H1 (cell line): ENCODE measurements at regions not wholly inside any gene's neighbourhood (a gene's known extent, or its start where the extent isn't known, plus 50 kb on each side); places are given as distances from the start of the nearest gene placed in this dataset.

Source experiments
- BACH1 ChIP-seq: IDR thresholded peaks from 2 replicates; pipeline ENCODE4 v1.6.1; 2012; ENCODE audit warnings: low read length, improper control_type of control experiment
- HDAC2 ChIP-seq, 2 experiments: fragments of 300-600 bp in 1 of 2; sonication (generic) in 1 of 2; IDR thresholded peaks; 2 replicates each; pipeline ENCODE4 v1.6.1; 2011 to 2012; ENCODE audit warnings: low read depth in 2 of 2, low read length in 2 of 2, mild to moderate bottlenecking in 2 of 2, moderate library complexity in 2 of 2, borderline replicate concordance in 1 of 2, inconsistent platforms in 1 of 2
- JUND ChIP-seq: IDR thresholded peaks from 2 replicates; pipeline ENCODE4 v1.6.1; 2011; ENCODE audit warnings: mild to moderate bottlenecking, improper control_type of control experiment, low read length
- POU5F1 ChIP-seq: IDR thresholded peaks from 2 replicates; pipeline ENCODE4 v1.6.1; 2011; ENCODE audit warnings: low read depth, mild to moderate bottlenecking, low read length, moderate library complexity
- RFX5 ChIP-seq: IDR thresholded peaks from 2 replicates; pipeline ENCODE4 v1.6.1; 2011; ENCODE audit warnings: low read depth, low read length, improper control_type of control experiment, borderline replicate concordance
- SIX5 ChIP-seq: IDR thresholded peaks from 2 replicates; pipeline ENCODE4 v1.6.1; 2011; ENCODE audit warnings: mild to moderate bottlenecking, low read depth, low read length
- SP4 ChIP-seq: IDR thresholded peaks from 2 replicates; pipeline ENCODE4 v1.6.1; 2012; ENCODE audit warnings: low read length, inconsistent platforms
- SUZ12 ChIP-seq: fragments of 200-600 bp; sonication (generic); IDR thresholded peaks from 2 replicates; pipeline ENCODE4 v1.6.1; 2012; ENCODE audit warnings: mild to moderate bottlenecking, inconsistent platforms, low read length, moderate library complexity, mixed read lengths
- TF ChIP-seq, protein P1 (sequence below): IDR thresholded peaks from 2 replicates; pipeline ENCODE4 v1.6.1; 2012; ENCODE audit warnings: low read length, inconsistent platforms

- TF ChIP-seq, protein P1, sequence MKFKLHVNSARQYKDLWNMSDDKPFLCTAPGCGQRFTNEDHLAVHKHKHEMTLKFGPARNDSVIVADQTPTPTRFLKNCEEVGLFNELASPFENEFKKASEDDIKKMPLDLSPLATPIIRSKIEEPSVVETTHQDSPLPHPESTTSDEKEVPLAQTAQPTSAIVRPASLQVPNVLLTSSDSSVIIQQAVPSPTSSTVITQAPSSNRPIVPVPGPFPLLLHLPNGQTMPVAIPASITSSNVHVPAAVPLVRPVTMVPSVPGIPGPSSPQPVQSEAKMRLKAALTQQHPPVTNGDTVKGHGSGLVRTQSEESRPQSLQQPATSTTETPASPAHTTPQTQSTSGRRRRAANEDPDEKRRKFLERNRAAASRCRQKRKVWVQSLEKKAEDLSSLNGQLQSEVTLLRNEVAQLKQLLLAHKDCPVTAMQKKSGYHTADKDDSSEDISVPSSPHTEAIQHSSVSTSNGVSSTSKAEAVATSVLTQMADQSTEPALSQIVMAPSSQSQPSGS: no peak
- TF ChIP-seq JUND: no peak
- TF ChIP-seq BACH1: no peak
- TF ChIP-seq SIX5: no peak
- TF ChIP-seq POU5F1: no peak
- TF ChIP-seq SUZ12: no peak
- TF ChIP-seq HDAC2 (IDR thresholded peaks at IDR 0.05; ENCODE audit: borderline replicate concordance in 1 of 2, low read depth in 2 of 2, low read length in 2 of 2): no peak
- TF ChIP-seq SP4: no peak
- TF ChIP-seq RFX5: no peak
These were observed 103.3 kb upstream of the ID2 start (continued) for GRCh38 chr2:8578335-8579244.
